Activated CD4-positive, alpha-beta memory T cell treated with anti-CD3 and anti-CD28 coated beads for 36 hours (primary cell): ENCODE measurements at regions not wholly inside any gene's neighbourhood (a gene's known extent, or its start where the extent isn't known, plus 50 kb on each side); places are given as distances from the start of the nearest gene placed in this dataset.
"Not testable (repeated sequence)": the region's sequence is repeated elsewhere in the genome, so short reads cannot be mapped to it uniquely, and the experiment has no call there.

Experiments used
- CTCF ChIA-PET: fragments of 350-600 bp; sonication (Branson Sonifier 250); formaldehyde crosslinking; loops from one replicate; lab custom pipeline; 2021; ENCODE audit warnings: antibody characterized with exemption, inconsistent platforms; lab: Charles Lee
- POLR2A ChIA-PET: fragments of 350-600 bp; sonication (Branson Sonifier 250); formaldehyde crosslinking; loops from one replicate; lab custom pipeline; 2021; ENCODE audit warnings: antibody characterized with exemption; lab: Charles Lee
- DNase-seq: peaks from one replicate; pipeline ENCODE4 v3.0.0-alpha.2; 2020
- H3K27ac Mint-ChIP-seq: one replicate; pipeline ENCODE4 v1.8.0; 2021; ENCODE audit warnings: mixed read lengths
- H3K27me3 Mint-ChIP-seq: one replicate; pipeline ENCODE4 v1.8.0; 2021; ENCODE audit warnings: mixed read lengths
- H3K36me3 Mint-ChIP-seq: one replicate; pipeline ENCODE4 v1.8.0; 2021; ENCODE audit warnings: mixed read lengths
- H3K4me1 Mint-ChIP-seq: one replicate; pipeline ENCODE4 v1.8.0; 2021; ENCODE audit warnings: low read depth, mixed read lengths
- H3K4me3 Mint-ChIP-seq: one replicate; pipeline ENCODE4 v1.8.0; 2021; ENCODE audit warnings: mild to moderate bottlenecking, mixed read lengths
- H3K9me3 Mint-ChIP-seq: one replicate; pipeline ENCODE4 v1.8.0; 2021; ENCODE audit warnings: mixed read lengths
- intact Hi-C: fragments of 100-400 bp; cut with micrococcal nuclease; formaldehyde crosslinking; loops from one replicate; pipeline ENCODE4 v1.15.1; 2023

DNA sequence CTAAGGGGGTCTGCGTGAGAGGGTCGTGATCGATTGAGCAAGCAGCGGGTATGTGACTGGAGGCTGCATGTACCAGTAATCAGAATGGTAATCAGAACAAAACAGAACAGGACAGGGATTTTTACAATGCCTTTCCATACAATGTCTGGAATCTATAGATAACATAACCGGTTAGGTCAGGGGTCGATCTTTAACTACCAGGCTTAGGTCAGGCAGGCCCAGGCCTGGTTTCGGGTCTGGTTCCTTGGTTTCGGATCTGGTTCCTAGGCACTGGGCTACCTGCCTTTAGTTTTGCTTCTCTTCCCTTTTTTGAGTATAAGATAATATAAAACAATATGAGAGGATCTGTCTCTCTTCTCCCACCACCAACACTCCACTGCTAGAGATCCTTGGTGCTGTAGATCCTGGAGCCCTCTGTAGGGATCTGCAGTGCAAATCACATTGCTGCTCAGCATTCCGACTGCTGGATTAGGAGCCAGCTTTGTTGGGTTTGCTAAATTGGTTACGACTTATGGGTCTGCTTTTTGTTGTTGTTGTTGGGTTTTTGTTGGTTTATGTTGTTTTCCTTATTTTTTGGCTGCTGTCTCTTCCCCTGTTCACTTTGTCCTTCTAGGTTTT is 88.0 kb downstream of the SPRY4 start:
- H3K4me1 Mint-ChIP-seq, H3K36me3 Mint-ChIP-seq, H3K4me3 Mint-ChIP-seq, H3K27ac Mint-ChIP-seq, DNase-seq, intact Hi-C loops, H3K9me3 Mint-ChIP-seq, H3K27me3 Mint-ChIP-seq, POLR2A ChIA-PET: not testable (repeated sequence)
- CTCF ChIA-PET, result interaction anchor here (0.7 kb wide), 1 partner anchor 90 kb away, joined by 3 read pairs; no protein-coding TSS in a partner anchor

DNA sequence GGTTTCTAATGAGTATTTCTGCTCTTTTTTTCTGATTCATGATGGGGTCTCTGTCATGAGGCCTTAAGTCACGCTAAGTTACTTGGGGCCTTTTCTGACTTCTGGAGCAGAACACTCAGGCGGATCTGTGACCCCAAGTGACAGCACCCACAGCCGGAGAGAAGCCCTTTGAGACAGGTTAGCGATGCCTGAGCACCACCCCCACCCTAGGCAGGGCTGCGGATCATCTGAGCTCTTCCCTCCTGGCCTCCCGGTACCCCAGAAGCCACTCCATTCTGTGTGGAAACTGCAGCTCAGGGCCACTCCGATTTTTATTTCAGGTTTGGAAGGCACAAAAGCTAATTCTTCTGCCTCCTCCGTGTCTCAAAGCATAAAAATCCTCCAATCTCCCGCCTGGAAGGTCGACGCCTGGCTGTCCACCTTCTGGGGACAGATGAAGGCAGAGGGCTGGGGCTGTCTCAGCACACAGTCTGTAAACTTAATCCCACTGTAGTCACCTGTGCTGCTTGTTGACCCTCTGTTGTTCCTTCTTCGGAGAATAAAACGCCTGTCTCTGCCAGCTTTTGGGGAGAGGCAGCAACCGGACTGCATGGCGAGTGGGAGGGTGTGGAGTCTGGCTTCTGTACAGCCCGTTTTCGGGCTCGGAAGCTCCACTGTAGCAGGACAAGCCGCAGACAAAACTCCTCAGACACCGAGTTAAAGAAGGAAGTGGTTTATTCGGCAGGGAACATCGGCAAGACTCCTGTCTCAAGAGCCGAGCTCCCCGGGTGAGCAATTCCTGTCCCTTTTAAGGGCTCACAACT is 88.8 kb downstream of the SPRY4 start:
- Mint-ChIP-seq H3K4me1 (peaks cover 10% of the 10 kb centered on the region), H3K27ac (no peak overlapping the region), H3K36me3 (no peaks in the 10 kb centered on the region), H3K4me3 (no peak overlapping the region), H3K27me3 (no peaks in the 10 kb centered on the region), H3K9me3 (no peaks in the 10 kb centered on the region)
- intact Hi-C loops, result no loop called here
- CTCF ChIA-PET, result interaction anchor here (0.7 to 1.5 kb wide), 2 partner anchors 90 to 313 kb away, joined by 3 to 4 read pairs; no protein-coding TSS in a partner anchor
- DNase-seq, result no peak
- POLR2A ChIA-PET, result no interaction called here

DNA sequence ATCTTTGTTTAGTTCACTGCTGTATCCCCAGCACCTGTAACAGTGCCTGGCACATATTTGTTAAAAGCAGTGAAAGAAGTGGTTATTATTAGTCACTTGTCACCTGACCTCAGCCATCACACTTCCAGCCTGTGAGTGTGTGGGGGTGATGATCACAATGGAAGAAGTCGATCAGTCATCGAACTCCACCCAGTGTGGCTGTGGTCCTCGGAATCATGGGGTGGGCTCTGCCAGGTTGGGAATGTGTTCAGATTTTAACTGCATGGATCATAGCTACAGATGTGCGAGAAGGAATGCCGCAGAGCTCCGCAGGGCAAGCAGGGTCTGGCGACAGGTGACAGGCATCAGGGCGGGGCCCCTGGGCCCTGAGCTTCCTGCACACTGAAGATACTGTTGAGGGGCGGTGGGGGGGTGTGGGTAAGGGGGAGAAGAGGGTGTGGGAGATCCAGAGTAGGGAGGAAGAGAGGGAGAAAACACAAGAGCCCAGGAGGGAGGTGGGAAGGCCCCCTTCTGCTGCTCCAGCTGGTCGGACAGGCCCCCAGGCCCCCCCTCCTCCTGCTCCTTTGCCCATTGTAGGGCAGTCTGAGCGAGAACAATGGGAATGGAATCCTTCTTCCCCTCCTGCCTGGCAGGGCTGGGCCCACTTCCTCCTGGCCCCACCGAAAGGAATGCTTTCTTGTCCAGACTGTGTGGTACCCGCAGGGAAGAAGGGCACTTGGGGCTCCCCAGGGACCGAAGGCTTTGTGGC is 89.6 kb downstream of the SPRY4 start:
- Mint-ChIP-seq H3K27ac (no peak overlapping the region), H3K27me3 (no peaks in the 10 kb centered on the region), H3K36me3 (no peaks in the 10 kb centered on the region), H3K4me3 (no peak overlapping the region), H3K9me3 (no peaks in the 10 kb centered on the region), H3K4me1 (peaks cover 10% of the 10 kb centered on the region)
- POLR2A ChIA-PET, result no interaction called here
- CTCF ChIA-PET, result interaction anchor here (1.5 kb wide), 1 partner anchor 314 kb away, joined by 4 read pairs; no protein-coding TSS in a partner anchor
- intact Hi-C loops, result no loop called here
- DNase-seq, result peak; percentile 45

DNA sequence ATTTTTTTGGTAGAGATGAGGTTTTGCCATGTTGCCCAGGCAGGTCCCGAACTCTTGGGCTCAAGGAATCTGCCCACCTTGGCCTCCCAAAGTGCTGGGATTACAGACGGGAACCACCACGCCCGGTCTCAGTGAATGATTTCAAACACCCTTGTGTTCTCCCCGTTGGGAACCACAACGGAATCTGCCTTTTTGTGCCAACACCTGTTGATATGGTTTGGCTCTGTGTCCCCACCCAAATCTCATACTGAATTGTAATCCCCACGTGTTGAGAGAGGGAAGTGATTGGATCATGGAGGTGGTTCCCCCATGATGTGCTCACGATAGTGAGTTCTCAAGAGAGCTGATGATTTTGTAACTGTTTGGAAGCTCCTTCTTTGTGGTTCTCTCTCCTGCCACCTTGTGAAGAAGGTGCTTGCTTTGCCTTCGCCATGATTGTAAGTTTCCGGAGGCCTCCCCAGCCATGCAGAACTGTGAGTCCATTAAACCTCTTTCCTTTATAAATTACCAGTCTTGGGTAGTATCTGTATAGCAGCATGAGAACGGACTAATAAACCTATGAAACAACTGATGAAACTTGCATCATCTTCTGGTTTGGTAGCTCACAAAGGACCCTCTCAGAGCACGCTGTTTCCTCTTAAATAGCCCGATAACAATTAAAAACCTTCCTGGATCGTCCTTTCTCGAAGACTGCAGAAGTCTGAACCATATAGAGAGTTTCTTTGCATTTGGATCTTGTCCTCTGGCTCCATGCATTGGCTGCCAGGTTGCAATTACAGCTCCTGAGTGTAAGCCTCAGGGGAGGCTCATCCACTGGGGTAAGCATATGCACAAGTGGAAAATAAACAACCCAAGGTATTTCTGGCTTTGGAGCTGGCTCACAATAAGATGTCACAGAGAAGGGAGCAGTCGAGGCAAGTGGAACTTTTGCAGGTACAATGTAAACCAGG is 91.5 kb downstream of the SPRY4 start:
- Mint-ChIP-seq H3K27me3 (no peaks in the 10 kb centered on the region), H3K4me3 (no peak overlapping the region), H3K9me3 (no peaks in the 10 kb centered on the region), H3K4me1 (peaks cover 10% of the 10 kb centered on the region), H3K27ac (no peak overlapping the region), H3K36me3 (no peaks in the 10 kb centered on the region)
- DNase-seq, result no peak
- CTCF ChIA-PET, result no interaction called here
- intact Hi-C loops, result no loop called here
- POLR2A ChIA-PET, result interaction anchor here (0.6 kb wide), 1 partner anchor 93 kb away, joined by 3 read pairs; no protein-coding TSS in a partner anchor

DNA sequence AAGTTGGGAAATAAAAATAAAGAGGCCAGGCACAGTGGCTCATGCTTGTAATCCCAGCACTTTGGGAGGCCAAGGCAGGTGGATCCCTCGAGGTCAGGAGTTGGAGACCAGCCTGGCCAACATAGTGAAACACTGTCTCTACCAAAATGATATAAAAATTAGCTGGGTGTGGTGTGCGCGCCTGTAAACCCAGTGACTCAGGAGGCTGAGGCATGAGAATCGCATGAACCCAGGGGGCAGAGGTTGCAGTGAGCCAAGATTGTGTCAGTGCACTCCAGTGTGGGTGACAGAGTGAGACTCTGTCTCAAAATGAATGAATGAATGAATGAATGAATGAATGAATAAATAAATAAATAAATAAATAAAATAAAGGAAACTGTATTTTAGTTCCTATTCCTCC is 93.9 kb downstream of the SPRY4 start:
- H3K27ac Mint-ChIP-seq, DNase-seq, H3K36me3 Mint-ChIP-seq, H3K27me3 Mint-ChIP-seq, intact Hi-C loops, CTCF ChIA-PET, H3K9me3 Mint-ChIP-seq, H3K4me1 Mint-ChIP-seq, POLR2A ChIA-PET, H3K4me3 Mint-ChIP-seq: not testable (repeated sequence)

DNA sequence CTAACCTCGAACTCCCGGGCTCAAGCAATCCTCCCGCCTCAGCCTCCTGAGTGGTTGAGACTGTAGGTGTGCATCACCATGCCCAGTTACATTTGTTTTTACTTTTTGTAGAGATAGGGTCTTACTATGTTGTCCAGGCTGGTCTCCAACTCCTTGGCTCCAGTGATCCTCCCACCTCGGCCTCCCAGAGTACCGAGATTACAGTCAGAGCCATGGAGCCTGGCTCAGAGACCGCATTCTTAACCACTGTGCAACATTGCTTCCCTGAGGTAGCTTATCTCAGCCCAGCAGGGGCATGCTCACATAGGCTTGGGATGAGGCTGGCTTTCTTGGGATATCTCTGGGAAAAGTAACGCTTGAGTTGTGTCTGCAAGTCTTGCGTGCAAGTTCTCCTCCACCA is 99.7 kb downstream of the SPRY4 start:
- ChIA-PET CTCF (no interaction called here), POLR2A (no interaction called here)
- no peak overlapping the region for H3K27ac Mint-ChIP-seq
- H3K4me3 Mint-ChIP-seq, result no peak overlapping the region
- peaks cover 29% of the 10 kb centered on the region for H3K4me1 Mint-ChIP-seq
- no peaks in the 10 kb centered on the region for H3K36me3 Mint-ChIP-seq
- no peaks in the 10 kb centered on the region for H3K9me3 Mint-ChIP-seq
- intact Hi-C loops, result no loop called here
- no peak for DNase-seq
- no peaks in the 10 kb centered on the region for H3K27me3 Mint-ChIP-seq

DNA sequence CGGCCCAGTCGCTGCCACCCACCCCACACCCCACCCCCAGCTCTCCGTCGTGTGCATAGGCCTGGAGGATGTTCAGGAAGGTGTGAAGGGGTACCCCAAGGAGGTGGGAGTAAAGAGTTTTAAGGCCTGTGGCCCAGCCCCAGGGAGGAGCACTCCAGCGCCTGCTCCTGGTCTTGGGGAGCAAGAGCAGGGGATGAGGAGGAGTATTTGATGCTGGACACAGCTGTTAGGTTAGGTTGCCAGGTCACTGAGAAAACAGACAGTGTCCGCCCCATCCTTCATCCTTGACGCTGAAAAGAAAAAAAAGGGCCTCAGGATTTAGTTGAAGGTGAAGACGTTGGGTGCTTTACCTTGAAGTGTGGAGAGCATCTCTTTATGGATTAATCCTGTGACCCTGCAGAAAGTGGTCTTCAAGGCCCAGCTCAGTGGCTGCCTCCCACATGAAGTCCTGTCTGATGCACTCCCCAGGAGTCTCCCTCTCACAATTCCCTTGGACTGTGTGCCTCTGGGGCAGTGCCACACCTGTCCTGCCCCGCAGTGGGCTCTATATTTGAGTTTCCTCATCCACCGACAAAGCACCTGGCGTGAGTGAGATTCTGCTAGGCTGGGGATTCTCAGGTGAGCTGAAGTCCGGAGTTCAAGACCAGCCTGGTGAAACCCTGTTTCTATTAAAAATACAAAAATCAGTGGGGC is 101.8 kb downstream of the SPRY4 start:
- Mint-ChIP-seq H3K4me1 (peaks cover 29% of the 10 kb centered on the region), H3K4me3 (no peak overlapping the region), H3K36me3 (no peaks in the 10 kb centered on the region), H3K27ac (peak overlapping the region; percentile 60), H3K27me3 (no peaks in the 10 kb centered on the region), H3K9me3 (no peaks in the 10 kb centered on the region)
- POLR2A ChIA-PET, result no interaction called here
- CTCF ChIA-PET, result no interaction called here
- no peak for DNase-seq
- intact Hi-C loops, result loop anchor here (2.0 to 5.0 kb wide), 4 partner anchors 102 to 279 kb away; partner anchors contain the start of gene SPRY4

DNA sequence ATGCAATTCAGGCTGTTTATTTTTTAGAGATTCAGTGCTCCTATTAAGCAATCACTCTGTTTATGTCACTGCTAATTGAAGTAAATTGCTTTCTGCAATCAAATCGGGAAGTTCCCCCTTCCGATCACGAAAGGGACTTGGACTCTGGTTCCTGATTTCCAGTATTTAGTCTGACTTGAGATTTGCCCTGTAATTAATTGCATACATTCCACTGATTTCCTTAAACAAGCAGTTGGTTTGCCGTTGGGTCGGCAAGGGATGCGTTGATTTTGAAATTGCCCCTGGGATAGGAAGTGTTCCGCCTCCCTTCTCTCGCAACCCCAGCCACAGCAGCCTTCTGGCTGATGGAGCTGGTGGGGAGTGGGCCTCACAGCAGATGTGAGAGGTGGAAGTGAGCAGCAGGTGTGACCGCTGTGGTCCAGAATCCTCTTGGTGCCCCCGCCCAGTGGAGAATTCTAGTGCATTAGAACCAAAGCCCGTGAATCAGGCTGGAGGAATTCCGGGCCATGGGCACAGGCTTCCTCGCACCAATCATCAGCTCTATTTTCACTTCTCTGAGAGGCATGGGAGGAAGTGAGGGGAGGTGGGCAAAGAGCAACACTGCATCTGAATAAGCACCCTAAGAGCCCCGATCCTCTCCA is 102.5 kb downstream of the SPRY4 start:
- Mint-ChIP-seq H3K4me3 (no peak overlapping the region), H3K36me3 (no peaks in the 10 kb centered on the region), H3K27ac (no peak overlapping the region), H3K27me3 (no peaks in the 10 kb centered on the region), H3K4me1 (peaks cover 29% of the 10 kb centered on the region), H3K9me3 (no peaks in the 10 kb centered on the region)
- DNase-seq, result no peak
- CTCF ChIA-PET, result no interaction called here
- POLR2A ChIA-PET, result no interaction called here
- intact Hi-C loops, result loop anchor here (2.0 to 5.0 kb wide), 4 partner anchors 102 to 280 kb away; partner anchors contain the start of gene SPRY4

DNA sequence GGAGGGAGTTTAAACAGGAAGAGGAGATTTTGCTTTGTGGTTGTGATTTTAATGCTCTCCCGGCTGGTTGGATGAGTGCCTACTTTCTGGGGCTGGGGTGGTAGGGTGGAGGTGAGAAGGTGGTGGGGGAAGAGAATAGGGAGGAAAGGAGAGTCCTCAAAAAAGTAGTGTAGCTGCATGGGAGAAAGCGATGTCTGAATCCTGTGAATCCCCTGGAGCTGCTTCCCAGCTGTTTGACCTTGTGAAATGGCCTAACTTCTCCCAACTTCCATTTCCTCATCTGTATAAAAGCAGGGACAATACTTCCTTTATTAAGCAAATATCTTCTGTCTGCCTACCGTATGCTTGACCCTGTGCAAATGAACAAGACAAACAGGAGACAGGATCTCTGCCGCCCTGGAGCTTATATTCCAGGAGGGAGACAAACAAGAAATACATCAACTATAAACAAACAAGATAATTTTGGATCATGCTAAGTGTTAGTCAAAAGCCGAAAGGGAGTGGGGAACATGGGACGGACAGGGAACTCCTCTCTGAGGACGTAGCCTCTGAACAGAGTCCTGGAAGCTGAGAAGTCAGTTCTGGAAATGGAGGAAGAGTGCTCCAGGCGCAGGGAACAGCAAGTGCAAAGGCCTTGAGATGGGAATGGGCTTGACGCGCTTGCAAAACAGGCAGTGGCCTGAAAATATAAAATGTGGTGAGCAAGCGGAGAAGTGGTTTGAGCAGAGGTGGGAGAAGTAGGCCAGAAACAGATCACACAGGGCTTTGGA is 103.5 kb downstream of the SPRY4 start:
- ChIA-PET POLR2A (no interaction called here), CTCF (no interaction called here)
- H3K4me3 Mint-ChIP-seq, result no peak overlapping the region
- H3K36me3 Mint-ChIP-seq, result no peaks in the 10 kb centered on the region
- no peaks in the 10 kb centered on the region for H3K27me3 Mint-ChIP-seq
- no peaks in the 10 kb centered on the region for H3K9me3 Mint-ChIP-seq
- no peak for DNase-seq
- peaks cover 29% of the 10 kb centered on the region for H3K4me1 Mint-ChIP-seq
- H3K27ac Mint-ChIP-seq, result no peak overlapping the region
- intact Hi-C loops, result loop anchor here (5.0 kb wide), 2 partner anchors 211 to 281 kb away; no protein-coding TSS in a partner anchor

DNA sequence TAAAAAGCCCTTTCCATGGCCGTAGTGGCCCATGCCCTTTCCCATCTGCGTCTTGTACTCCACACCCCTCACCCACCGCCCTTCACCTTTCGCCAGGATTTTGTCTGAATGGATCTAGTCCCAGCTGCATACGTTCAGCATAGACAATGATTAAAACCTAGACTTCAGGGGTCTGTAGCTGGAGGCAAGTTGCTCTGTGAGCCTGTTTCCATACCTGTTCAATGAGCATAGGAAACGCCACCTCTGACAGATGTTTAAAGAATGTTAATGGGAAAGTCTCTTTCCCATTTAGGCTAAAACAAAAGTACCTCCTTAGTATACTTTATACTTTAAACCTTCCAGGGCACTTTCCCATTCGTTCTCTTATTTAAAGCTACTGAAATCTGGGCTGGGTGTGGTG is 105.7 kb downstream of the SPRY4 start:
- Mint-ChIP-seq H3K36me3 (no peaks in the 10 kb centered on the region), H3K27ac (no peak overlapping the region), H3K27me3 (no peaks in the 10 kb centered on the region), H3K9me3 (no peaks in the 10 kb centered on the region), H3K4me1 (peaks cover 29% of the 10 kb centered on the region), H3K4me3 (no peak overlapping the region)
- intact Hi-C loops, result no loop called here
- ChIA-PET CTCF (no interaction called here), POLR2A (no interaction called here)
- DNase-seq, result no peak
